Skeletal muscle satellite cell (primary cell): ENCODE measurements at regions not wholly inside any gene's neighbourhood (a gene's known extent, or its start where the extent isn't known, plus 50 kb on each side); places are given as distances from the start of the nearest gene placed in this dataset.

ENCODE experiments used
- H3K27me3 ChIP-seq: 2 replicates; pipeline ENCODE4 v1.7.0; 2013; ENCODE audit warnings: low read length; ENCODE audit not compliant: control insufficient read depth, insufficient read depth
- H3K36me3 ChIP-seq: 2 replicates; pipeline ENCODE4 v1.7.0; 2013; ENCODE audit warnings: mild to moderate bottlenecking, control low read depth, low read length; ENCODE audit not compliant: insufficient read depth
- H3K4me1 ChIP-seq: 2 replicates; pipeline ENCODE4 v1.7.0; 2013; ENCODE audit warnings: low read length; ENCODE audit not compliant: control insufficient read depth, insufficient read depth
- H3K4me2 ChIP-seq: 2 replicates; pipeline ENCODE4 v1.7.0; 2013; ENCODE audit warnings: mild to moderate bottlenecking, low read length
- H3K4me3 ChIP-seq: 2 replicates; pipeline ENCODE4 v1.7.0; 2013; ENCODE audit warnings: low read length
- H3K9ac ChIP-seq: 2 replicates; pipeline ENCODE4 v1.7.0; 2013; ENCODE audit warnings: mild to moderate bottlenecking, low read depth, low read length, moderate library complexity
- H3K9me3 ChIP-seq: replicated peaks from 2 replicates; pipeline ENCODE4 v1.7.0; 2013; ENCODE audit warnings: mild to moderate bottlenecking, control low read depth, low read length

DNA sequence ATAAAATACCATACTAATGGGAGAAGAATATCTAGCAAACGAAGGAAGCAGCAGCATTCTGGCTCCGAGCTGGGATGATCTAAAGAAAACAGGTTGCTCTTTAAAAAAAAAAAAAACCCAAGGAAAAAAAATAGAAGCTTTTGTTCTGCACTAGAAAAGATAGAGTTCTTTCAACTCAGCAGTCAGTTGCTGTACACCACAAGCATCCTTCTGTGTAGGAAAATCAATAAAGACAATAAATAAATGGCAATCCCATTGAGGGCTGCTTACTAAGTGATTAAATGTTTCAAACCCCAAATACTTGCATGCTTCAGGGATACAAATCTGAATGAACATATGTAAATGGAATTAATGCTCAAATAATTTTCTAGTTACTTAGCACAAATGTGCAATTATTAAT, 207.1 kb downstream of the TEX36 start:
- Histone ChIP-seq H3K9ac (no peak overlapping the region), H3K27me3 (peaks cover 5% of the 10 kb centered on the region), H3K4me2 (no peak overlapping the region), H3K4me1 (no peaks in the 10 kb centered on the region), H3K4me3 (no peak overlapping the region), H3K36me3 (no peaks in the 10 kb centered on the region), H3K9me3 (no peaks in the 10 kb centered on the region)

DNA sequence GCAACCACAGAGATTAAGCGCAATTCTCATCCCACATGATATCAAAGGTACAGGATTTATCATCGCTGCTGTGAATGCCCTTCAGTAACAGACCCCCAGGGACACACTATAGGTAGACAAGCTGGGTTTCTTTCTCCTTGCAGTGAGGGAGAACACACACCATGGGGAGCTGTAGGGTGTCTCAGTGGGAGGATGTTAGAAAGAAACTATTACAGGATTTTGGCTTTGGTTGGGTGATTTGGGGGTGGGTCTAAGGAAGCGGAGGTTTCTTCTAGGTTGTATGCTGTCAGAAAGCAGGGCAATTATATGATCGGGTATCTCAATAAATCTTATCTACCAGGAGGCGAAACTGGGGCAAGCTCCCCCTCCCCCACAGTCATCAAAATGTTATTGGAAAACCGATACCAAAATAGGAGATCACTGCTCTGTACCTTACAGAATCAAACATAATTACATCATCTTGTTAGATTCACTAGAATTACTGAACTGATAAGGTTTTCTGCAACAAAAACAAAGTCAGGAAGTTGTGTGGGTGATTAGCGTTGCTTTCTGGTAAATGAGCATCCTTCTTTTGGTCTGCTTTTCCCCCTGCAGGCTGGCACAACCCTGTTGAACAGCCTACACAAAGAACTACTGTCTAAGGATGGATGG, 209.7 kb downstream of the TEX36 start:
- Histone ChIP-seq H3K27me3 (peaks cover 8% of the 10 kb centered on the region), H3K9ac (no peak overlapping the region), H3K36me3 (no peaks in the 10 kb centered on the region), H3K9me3 (no peaks in the 10 kb centered on the region), H3K4me3 (no peak overlapping the region), H3K4me1 (no peaks in the 10 kb centered on the region), H3K4me2 (no peak overlapping the region)

DNA sequence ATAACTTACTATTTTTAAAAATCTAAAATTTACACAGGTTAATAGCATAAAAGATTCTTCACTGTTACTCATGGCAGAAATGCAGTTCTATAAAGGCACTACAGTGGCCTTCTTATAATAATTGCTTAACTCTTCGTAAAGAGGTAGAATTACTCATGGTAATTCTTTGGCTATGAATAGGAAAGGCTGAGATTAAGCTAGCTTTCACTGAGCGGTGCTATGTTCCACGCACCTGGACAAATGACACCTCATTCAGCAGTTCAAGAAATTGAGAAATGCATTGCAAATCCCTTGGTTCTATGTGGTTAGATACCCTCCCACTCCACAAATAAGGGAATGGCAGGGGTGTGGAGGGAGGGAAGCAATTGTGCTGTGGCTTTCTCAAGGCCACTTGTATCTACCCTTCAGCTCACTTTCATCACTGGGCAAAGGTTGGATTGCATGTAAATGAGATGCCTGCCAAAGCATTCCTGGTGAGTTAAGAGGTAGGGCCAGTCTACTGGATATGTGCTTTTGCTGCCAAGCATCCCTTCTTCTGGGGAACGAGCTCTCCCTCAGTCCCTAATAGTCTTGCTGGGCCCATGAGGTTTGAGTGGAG, 210.9 kb downstream of the TEX36 start:
- H3K4me3 ChIP-seq = no peak overlapping the region
- H3K9ac ChIP-seq = no peak overlapping the region
- H3K27me3 ChIP-seq = peaks cover 13% of the 10 kb centered on the region
- no peaks in the 10 kb centered on the region for H3K36me3 ChIP-seq
- no peaks in the 10 kb centered on the region for H3K9me3 ChIP-seq
- no peak overlapping the region for H3K4me2 ChIP-seq
- H3K4me1 ChIP-seq = no peaks in the 10 kb centered on the region

DNA sequence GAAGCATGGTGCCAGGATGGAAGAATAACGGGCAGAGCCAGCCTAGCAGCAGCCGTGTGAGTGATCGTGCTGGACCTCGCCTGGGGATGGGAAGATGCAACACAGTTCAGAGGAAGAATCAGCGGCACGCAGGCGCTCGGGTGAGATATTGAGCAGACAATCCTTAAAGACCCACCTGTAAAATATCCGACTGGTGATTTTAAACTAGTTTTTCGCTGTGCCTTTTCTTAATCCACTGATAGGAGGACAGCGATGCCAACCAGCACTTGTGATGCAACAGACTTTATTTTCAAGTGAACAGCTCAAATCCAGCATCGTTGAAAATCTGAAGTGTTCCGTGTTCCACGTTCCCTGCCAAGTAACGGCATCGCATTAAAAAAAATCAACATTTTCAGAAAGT, 214.7 kb downstream of the TEX36 start:
- Histone ChIP-seq H3K4me1 (no peaks in the 10 kb centered on the region), H3K4me2 (no peak overlapping the region)

DNA sequence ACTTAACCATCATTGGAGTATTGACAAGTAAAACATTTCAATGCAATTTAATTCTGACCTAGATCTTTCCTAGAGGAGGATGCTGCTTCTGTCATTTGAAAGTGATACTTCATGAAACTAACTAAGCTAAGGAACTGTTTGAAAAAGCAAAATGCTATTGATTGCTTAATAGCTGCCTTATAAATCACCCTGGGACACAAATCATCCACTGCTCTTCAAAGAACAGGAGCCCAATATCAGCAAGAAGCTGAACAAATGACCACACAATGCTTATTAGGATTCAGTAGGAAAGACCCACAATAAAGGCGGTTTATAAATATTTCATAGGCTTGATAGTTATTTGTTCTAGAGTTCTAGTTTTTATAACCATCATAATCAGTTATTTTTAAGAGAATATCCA, 216.3 kb downstream of the TEX36 start:
- Histone ChIP-seq H3K9ac (no peak overlapping the region), H3K4me2 (no peak overlapping the region)

More for the DNA sequence above, 214.7 kb downstream of the TEX36 start:
- H3K27me3 ChIP-seq = peaks cover 8% of the 10 kb centered on the region
- H3K9me3 ChIP-seq = no peaks in the 10 kb centered on the region
- H3K4me3 ChIP-seq = no peak overlapping the region
- no peaks in the 10 kb centered on the region for H3K36me3 ChIP-seq
- H3K9ac ChIP-seq = no peak overlapping the region

DNA sequence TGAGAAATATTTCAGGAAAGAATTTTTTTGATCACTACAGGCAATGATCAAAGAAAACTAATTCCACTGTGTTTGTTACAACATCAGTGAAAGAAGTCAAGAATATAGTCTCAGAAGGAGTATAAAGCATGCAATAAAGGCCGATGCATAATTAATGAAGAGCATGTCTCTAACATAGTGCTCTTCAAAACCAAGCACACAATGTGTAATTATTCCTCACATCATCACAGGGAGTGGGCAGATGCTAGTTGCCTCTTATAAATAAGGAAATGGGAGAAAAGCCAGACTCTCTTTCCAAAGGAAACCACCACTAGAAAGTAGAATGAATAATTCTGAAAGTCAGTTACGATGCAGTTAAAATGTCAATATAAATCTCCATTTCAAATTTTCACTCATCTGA, 220.1 kb downstream of the TEX36 start:
- Histone ChIP-seq H3K27me3 (peaks cover under 1% of the 10 kb centered on the region), H3K4me3 (no peak overlapping the region), H3K4me1 (no peaks in the 10 kb centered on the region), H3K9me3 (no peaks in the 10 kb centered on the region), H3K9ac (no peak overlapping the region), H3K36me3 (no peaks in the 10 kb centered on the region), H3K4me2 (no peak overlapping the region)

More for the DNA sequence above, 216.3 kb downstream of the TEX36 start:
- Histone ChIP-seq H3K36me3 (no peaks in the 10 kb centered on the region), H3K27me3 (peaks cover 8% of the 10 kb centered on the region), H3K9me3 (no peaks in the 10 kb centered on the region), H3K4me1 (no peaks in the 10 kb centered on the region), H3K4me3 (no peak overlapping the region)

DNA sequence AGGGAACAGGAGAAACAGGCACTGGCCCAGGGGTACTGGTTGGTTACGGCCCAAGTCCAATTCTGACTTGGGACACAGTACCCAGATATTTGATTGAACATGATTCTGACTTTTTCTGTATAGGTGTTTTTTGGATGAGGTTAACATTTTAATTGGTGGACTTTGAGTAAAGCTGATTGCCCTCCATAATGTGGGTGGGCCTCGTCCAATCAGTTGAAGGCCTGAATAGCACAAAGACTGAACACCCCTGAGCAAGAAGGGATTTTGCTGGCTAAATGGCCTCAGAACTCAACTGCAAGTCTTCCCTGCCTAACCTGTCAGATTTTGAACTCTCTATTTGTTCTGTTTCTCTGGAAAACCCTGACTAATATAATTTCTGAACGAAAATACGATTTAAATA, 222.6 kb downstream of the TEX36 start:
- H3K36me3 ChIP-seq = no peaks in the 10 kb centered on the region
- H3K4me2 ChIP-seq = no peak overlapping the region
- H3K4me1 ChIP-seq = no peaks in the 10 kb centered on the region
- peaks cover 2% of the 10 kb centered on the region for H3K27me3 ChIP-seq
- H3K4me3 ChIP-seq = no peak overlapping the region
- no peak overlapping the region for H3K9ac ChIP-seq
- no peaks in the 10 kb centered on the region for H3K9me3 ChIP-seq

DNA sequence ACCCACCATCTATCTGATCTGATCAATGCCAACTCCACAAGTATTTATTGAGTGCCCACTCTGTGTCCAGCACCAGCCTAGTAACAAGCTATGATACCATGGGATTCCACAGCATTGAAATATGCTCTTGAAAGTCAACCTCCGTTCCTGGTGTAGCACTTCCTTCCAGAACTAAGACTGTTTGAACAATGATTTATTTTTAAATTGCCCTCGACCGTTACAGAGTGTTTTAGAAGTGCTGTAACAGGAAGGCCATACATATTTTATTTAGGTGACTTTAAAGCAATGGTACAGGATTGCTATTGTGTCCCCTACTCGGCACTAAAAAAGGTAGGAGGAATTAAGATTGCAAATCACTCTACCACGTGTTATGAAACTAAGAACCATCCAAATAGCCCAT, 225.6 kb downstream of the TEX36 start:
- H3K27me3 ChIP-seq = peaks cover 2% of the 10 kb centered on the region
- H3K9me3 ChIP-seq = no peaks in the 10 kb centered on the region
- H3K9ac ChIP-seq = no peak overlapping the region
- no peak overlapping the region for H3K4me2 ChIP-seq
- H3K4me3 ChIP-seq = no peak overlapping the region
- H3K4me1 ChIP-seq = no peaks in the 10 kb centered on the region
- H3K36me3 ChIP-seq = no peaks in the 10 kb centered on the region

DNA sequence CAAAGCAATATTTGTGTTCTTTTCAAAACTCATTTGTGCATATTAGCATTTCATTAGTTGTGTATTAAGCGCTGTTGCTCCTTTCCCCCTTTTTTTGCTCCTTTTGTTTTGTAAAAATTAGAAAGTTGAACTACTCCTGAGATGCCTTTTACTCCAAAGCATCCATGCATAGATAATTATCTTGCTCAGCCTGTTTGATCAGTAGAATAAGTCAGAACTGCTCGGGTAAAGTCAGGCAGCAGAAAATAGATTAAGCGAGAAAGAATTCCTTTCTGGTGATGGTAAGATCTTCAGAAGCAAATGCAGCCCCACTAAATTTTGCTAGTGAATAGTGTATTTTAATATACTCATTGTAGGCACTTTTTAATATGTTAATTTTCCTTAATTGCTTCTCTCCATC, 227.1 kb downstream of the TEX36 start:
- H3K9me3 ChIP-seq = no peaks in the 10 kb centered on the region
- peaks cover 2% of the 10 kb centered on the region for H3K27me3 ChIP-seq
- H3K36me3 ChIP-seq = no peaks in the 10 kb centered on the region
- H3K9ac ChIP-seq = no peak overlapping the region
- no peak overlapping the region for H3K4me3 ChIP-seq
- H3K4me2 ChIP-seq = no peak overlapping the region
- no peaks in the 10 kb centered on the region for H3K4me1 ChIP-seq

DNA sequence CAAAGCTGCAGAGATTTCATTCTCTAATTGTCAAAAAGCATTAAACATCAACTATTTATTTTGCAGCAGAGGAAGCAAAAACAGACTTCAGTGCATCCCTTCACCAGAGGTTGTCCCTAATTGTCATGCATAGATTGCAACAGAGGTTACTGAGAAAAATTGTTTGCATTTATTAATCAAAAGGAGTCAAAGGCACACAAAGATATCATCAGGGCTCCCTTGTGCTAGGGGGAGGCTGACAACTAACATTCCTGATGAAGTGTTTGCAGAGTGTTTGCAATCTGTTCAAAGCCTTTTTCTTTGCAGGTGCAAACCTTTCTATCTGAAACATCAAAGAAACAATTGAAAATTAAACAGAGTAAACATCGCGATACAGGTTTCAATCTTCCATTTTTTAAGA, 227.5 kb downstream of the TEX36 start:
- H3K9me3 ChIP-seq = no peaks in the 10 kb centered on the region
- H3K9ac ChIP-seq = no peak overlapping the region
- H3K4me3 ChIP-seq = no peak overlapping the region
- no peaks in the 10 kb centered on the region for H3K4me1 ChIP-seq
- peaks cover 2% of the 10 kb centered on the region for H3K27me3 ChIP-seq
- H3K4me2 ChIP-seq = no peak overlapping the region
- H3K36me3 ChIP-seq = no peaks in the 10 kb centered on the region

DNA sequence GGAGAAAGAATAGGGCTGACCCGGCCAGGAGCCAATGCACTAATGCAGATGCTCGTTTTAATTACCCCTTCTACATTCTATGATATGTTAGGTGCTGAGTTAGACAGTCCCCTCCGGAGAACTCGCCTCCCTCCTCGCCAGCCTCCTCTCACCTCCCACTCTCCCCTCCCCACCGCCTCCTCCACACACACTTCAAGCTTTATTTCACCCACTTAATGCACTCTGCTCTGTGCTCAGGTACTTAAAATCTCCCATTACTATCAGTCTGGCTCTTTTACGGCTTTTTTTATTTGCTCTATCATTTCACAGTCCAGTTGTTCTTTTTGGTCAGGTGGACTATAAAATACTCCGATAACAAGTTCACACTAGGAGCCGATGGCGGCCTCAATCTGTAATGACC, 231.6 kb downstream of the TEX36 start:
- Histone ChIP-seq H3K4me1 (no peaks in the 10 kb centered on the region), H3K9me3 (no peaks in the 10 kb centered on the region), H3K9ac (no peak overlapping the region), H3K27me3 (peaks cover under 1% of the 10 kb centered on the region), H3K36me3 (no peaks in the 10 kb centered on the region), H3K4me3 (no peak overlapping the region), H3K4me2 (no peak overlapping the region)

DNA sequence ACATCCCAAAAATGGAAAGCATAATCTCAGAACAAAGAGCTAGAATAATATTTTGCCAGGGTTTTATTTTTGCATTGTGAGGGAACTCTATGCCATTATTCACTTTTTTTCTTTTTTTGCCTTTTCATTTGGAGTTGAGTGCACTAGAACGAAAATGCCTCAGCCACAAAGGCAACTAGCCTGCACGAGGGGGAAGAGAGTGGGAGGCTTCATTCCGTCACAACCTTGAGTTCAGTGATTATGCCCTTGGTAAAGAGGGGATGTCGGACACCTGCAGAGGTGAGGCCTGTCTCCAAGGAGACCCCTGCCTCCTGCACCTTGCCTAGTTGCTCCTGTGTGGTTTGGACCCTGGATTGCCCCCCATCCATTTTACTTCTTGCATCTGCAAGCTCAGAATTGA, 232.7 kb downstream of the TEX36 start:
- Histone ChIP-seq H3K9ac (no peak overlapping the region), H3K4me3 (no peak overlapping the region), H3K4me1 (no peaks in the 10 kb centered on the region), H3K4me2 (no peak overlapping the region), H3K27me3 (no peaks in the 10 kb centered on the region), H3K36me3 (no peaks in the 10 kb centered on the region), H3K9me3 (no peaks in the 10 kb centered on the region)
